DMS114 treated with DMSO at 0.1 percent for 48 hours (cell line): ENCODE measurements at regions not wholly inside any gene's neighbourhood (a gene's known extent, or its start where the extent isn't known, plus 50 kb on each side); places are given as distances from the start of the nearest gene placed in this dataset.
"Not testable (repeated sequence)": the region's sequence is repeated elsewhere in the genome, so short reads cannot be mapped to it uniquely, and the experiment has no call there.

Experiments
- DNase-seq: peaks from one replicate; lab custom pipeline; 2025; ENCODE audit not compliant: unreplicated experiment; lab: John Stamatoyannopoulos, UW

DNA sequence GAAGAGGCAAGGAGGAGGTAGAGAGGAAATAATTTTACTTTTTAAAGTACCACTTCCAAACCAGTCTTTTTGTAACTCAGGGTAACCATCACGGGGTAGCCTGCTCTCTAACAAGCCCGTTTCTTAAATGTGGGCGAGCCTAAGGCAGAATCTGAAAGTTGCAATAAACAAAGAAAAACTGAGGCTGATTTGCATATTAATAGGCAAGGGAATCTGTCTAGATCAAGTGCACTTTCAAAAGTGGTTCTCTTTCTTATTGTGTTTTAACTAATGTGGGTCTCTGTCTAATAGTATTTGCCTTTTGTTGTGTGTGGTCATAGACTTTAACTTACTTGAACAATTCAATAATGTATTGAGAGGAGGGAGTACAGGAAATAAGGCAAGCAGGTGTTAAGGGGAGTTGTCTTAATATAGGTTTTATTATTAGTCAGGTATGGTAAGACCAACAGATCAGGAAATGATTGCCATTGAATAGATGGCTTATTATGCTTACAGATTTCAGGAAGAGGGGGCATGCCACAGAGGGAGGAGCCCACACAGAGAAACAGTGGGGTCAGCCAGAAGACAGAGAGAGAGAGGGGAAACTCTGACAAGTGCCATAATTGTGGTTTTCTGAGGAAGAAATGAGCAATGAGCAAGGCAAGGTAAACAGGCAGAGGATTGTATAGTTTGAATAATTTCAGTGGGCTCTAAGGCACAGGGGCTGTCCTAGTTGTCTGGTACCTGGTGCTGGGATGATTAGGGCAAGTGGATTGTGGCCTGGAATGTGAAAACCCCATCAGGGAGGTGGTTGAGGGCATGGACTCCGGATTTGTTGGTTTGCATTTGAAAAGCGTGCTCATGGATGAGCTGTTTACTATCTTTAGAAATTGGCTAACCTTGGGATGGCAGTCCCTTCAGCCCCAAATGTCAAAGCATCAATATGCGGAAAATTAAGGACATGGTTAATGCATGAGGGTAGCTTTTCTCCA, 237.2 kb downstream of the TOX3 start:
- no peak for DNase-seq

DNA sequence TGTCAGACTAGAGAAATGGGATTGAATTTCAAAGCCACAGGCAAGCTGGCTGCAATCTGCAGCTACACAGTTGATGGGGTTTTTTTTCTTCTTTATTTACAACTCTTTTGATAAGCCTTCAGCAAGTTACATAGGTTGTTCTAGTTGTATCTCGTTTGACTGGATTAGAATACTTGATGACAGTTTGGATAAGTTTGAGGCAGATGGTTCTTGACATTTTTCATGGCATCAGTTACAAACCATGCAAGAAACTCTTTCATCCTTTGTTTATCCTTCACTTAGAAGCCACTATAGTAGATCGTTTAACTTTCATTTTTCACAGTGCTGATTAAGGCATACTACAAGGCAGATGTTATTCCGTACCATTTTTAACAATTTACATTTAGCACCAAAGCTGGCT, 238.9 kb downstream of the TOX3 start:
- DNase-seq = no peak

DNA sequence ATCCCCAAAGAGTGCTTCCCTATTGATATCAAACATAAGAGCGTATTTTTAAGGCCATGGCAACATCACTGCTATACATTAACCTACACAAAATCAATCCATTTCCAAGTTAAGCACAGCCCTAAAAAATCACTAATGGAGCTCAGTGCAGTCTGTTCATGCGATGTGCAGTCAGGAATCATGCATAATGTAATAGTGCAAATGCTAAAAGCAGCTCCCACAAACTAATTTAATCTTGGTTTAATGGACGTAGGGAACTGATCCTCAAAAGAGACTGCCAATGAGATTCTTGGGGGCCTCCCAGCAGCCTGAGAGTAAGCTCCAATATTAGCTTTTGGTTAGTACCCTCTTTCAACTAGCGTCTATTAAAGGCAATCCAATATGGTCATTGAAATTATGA, 245.9 kb downstream of the TOX3 start:
- DNase-seq = no peak

DNA sequence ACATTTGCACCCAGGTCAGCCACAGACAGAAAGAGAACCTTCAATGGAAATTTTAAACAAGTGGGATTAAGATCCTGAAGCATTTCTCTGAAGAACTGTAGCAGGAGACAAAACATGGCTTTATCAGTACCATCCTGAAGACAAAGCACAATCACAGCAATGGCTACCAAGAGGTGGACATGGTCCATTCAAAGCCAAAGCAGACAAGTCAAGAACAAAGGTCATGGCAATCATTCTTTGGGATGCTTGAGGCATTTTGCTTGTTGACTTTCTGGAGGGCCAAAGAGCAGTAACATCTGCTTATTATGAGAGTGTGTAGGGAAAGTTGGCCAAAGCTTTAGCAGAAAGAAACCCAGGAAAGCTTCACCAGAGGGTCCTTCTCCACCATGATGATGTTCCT, 248.2 kb downstream of the TOX3 start:
- DNase-seq = no peak

DNA sequence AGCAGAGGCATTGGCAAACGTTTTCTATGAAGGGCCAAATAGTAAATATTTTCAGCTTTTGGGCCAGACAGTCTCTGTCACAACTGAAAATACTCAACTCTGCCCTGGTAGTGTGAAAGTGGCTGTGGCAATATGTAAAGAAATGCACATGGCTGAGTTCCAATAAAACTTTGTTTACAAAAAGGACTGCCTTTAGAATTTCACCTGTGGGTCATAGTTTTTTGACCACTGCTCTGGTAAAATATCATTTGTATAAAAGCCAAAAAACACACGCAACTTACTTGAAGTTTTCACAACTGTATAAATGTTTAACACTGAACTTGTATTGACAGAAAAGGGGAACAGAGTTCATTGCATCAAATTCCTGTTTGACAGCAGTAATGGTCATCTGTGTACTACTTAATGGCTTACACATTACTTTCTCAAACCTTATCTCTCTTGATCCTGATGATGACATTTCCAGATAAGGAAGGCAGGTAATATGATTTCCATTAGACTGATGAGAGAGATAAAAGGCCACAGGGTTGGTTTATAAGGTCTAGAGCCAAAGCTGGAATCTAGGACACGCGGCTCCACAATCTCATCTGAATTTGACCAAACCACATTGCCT, 250.1 kb downstream of the TOX3 start:
- DNase-seq = not testable (repeated sequence)

DNA sequence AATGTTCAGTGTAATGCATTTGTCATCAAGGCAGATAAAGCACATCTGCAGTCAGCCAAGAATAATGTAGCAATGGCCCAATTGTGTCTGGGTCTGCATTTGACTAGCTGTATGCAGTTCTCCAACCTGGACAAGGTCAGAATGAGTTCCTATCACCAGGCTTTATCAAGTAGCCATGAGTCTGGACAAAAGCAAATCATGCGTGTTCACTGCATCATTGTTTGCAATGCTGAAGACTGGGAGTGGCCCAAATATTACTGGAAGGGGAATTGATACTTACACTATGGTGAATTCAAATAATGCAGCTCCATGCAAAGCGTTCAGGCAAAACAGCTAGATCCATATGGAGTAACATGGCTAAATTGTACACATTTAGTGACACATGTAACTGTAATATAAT, 250.9 kb downstream of the TOX3 start:
- no peak for DNase-seq

DNA sequence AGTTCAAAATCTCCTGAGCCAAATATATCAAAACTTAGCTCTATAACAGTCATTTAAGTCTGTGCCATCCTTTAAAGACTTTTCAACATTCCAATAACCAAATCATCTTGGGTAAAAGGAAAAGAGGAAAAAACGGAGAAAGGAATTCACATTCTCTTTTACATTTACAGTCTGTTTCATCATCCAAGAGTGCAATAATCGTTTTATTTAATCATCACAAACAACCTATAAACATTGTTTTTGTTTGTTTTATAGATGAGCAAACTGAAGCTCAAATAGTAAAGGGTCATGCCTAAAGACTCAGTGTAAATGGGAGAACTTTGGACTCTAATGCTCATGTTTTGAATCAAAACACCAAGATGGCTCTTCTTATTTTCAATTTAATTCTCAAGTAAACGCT, 252.3 kb downstream of the TOX3 start:
- DNase-seq = no peak

DNA sequence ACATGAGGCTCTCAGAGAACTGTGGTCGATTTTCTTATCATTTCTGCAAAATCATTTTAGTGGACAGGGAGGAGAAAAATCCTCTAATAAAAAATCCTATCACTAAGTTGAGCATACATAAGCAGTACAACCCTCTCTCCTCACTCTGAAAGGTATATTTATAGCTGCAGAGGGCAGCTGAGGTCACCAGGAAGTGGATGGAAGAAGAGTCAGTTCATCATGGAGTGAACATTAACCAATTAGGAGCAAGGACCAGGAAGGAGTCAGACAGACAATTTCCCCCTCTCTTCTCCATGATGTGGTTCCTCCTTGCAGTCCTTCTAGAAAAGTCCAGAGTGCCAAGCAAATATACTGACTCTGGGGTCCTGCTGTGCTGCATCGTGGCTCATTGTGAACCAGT, 253.7 kb downstream of the TOX3 start:
- no peak for DNase-seq

DNA sequence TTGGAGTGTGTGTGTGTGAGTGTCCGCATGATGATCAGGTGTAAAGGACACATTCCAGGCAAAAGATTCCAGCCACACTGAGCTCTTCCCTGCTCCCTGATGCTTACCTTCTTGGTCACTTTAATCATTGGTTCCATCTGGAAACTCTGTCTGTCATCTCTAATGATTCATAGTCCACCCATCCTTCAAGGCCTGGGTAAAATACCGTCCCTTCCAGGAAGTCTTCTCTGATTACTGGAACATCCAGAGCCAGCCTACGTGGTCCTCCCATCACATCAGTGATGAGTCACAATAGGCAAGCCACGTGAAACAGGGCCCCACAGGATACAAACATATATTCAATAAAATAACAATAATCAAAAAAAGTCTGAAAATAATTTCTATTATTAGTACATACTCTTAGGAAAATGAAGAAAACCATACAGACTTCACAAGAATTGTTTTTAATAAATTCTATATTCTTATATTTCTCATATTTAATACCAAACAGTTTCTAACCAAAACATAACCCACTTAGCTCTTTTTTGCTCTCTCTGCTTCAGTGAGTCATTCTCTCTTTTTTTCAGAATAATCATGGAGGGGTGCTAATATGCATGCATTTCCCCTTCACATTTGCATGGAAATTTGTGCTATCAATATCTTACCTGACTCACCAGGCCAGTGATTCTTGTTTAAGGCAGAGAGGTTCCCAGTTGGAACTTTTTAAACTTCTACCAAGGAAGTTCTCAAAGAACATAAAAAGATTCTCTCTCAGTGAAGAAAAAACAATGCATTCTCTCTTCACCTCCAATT, 263.2 kb downstream of the TOX3 start:
- DNase-seq = no peak

DNA sequence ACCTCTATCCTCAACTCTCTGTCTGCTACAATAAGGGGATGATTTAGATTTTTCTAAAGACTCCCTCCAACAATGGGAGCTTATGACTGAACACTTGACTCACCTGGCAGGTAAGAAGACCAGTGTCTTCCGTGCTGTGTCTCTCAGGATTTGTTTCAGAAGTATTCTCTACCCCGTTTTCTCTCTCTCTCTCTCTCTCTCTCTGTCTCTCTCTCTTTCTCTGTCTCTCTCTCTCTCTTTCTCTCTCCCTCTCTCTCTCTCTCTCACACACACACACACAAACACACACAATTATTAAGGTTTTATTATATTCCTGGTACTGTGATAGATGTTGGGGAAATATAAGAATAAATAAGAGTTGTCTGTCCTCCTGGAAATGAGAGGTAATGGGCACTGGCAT, 263.9 kb downstream of the TOX3 start:
- DNase-seq = no peak

DNA sequence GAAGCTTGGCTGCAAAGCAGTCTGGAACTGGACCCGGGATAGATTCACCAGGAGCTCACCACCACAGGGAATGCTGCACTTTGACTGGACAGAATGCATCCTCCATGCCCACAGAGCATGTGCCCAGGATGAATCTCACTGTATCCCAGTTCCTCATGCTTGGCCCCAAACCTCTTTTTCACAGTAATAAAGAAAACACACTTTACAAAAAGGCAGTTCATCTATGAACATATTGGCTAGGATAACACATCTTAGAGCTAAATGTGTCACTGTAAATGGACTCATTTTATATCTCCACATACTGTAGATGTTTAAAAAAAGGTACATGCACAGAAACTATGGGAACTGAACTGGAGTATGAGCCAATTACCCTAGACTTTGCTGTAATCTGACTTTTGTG, 266.9 kb downstream of the TOX3 start:
- no peak for DNase-seq

DNA sequence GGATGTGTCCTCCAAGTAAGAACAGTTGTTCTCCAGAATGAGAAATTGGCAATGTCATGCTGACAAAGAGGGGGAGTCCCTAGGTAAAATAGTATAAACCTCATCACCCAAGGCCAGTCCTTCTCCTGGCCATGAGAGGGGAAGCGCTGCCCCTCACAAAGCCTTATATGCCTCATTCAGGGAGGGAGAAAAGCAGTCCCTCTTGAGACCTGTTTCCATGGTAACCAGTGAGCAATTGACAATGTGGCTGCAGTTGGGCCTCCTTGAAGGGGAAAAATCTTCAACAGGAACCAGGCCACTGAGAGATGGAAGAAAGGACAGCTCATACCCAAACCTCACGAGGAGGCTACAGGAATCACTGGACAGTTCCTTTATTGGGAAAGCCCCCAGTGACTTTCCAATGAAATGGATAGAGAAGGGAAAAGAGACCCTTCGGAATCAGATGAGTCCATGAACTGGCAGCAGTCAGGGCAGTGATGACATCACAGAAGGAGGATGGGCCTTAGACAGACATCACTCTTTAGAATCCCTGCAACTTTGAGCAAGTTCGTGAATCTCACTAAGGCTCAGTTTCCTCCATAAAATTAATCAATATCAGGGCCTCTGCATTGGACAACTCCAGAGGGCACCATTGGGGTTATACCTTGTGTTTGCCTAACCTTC, 275.7 kb downstream of the TOX3 start:
- no peak for DNase-seq

DNA sequence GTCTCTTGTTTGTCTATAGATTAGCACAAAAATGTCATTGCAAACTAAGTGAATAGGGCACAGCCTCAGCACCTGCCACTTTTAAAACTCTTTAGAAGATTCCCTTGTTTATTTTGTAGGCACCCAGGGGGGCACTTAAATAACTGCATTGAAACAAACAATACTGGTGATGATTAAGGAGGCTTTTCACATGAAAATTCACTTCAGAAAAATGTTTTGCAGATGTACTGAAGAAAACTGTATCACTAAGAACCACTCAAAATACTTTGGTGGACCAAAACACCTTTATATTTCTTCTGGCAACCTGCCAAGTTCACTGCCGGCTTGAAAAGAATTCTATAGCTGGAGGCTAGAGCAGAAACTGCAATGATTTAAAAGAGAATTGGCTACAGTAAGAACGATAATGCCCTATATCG, 281.5 kb downstream of the TOX3 start:
- DNase-seq = no peak

DNA sequence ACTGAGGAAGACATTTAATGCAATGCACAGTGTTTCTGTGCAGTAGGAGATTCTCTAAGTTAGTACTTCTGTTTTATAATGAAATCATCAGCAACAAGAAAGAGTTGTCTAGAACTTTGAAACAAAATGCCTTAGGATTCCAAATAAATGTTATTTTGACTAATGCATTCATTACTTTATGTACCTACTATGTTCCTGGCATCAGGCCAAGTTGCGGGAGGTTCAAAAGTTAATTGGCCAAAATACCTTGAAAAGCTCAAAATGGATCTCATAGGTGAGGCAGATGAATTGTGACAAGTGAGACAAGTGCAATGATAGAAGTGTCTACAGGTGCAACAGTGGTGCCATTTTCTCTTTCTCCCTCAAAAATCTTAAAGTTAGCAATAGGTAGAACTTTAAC, 289.4 kb downstream of the TOX3 start:
- no peak for DNase-seq

DNA sequence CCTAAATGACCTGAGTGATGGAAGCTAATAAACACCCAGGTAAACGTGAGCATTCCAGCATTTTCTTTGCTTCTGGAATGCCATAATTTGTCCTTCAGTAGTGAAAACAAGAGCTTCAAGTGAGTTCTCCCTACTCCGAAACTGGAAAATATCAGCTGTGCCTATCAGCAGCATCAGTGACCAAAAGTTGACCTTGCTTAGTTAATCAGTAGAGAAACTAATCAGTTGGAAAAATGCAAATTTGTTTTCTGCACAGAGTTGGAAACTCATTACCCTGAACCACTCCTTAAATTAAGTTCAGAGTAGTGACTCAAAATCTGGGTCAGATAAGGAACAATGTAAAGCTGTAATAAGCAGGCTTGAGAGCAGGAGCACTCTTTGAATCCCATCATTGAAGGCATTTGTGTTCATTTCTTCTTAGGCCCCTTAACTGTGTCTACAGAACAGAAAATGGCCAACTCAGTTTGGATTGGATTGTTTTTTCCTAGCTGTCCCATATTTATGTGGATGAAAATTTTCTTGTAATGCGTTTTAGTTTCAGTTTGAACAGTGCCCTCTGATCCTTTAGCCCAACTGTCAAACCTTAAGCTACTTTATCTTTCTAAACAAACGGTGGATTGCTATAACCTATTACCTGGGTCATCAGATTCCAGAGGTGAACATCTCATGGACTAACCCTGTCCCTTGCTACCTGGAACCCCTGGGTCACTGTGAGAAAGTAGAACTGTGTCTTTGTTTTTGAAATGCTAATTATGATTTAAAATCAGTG, 290.4 kb downstream of the TOX3 start:
- no peak for DNase-seq

DNA sequence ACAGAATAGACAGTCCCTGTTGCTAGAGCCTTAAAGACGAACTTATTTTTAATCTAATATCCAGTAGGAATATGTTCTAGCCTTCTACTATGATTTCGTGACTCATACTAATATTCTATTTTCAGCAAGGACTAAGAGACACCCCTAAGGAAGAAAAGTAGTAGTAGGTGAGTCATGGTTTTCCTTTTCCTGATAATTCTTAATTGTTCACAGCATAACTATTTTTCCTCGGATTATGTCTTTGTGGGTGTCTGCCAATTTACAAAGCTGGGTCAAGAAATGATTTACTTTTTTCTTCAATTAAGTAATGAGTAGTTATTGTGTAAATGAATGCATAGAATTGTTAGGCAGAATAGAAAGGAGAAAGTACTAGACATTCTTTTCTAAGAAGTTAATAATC, 292.2 kb downstream of the TOX3 start:
- no peak for DNase-seq

DNA sequence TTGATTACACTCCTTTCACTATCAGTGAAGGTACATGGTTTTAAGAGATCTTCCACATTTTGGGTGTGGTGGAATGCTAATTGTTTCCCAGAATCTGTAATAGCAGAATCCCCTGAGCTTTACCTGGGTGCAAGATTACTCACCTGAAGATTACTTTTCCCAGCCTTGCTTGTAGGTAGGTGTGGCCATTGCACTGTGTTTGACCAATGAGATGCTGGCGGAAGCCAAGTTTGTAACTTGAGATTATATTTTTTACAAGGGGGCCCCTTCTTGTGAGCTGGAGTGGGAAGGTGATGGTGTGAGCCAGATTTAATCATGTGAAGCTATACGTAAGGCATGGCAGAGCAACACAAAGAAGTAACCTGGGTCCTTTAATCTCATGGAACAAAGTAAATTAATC, 294.3 kb downstream of the TOX3 start:
- DNase-seq = no peak

DNA sequence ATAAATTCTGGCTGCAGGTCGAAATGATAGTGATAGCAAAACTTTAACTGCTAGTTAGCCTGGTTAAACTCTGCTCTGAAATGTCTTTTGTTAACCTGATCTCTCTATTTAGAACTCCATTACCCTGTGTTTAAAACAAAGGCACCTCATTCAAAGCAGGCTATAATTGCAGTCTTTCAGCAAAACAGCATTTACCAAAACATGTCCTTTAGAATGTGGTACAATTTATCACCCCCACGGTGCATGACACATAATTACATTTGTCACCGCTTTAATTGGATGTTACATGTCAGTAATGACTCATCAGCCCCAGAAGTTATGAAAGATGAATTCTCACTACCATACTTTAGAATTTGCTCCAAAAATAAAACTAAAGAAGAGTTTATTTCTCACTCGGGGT, 295.4 kb downstream of the TOX3 start:
- no peak for DNase-seq

DNA sequence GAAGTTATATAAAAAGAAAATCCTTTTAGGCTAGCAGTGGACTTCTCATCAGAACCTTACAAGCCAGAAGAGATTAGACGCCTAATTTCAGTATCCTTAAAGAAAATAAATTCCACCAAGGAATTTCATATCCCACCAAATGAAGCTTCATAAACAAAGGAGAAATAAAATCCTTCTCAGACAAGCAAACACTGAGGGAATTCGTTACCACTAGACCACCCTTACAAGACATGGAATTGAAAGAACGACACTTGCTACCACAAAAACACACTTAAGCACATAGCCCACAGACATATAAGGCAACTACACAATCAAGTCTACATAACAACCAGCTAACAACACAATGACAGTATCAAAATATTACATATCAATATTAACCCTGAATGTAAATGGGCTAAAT, 299.2 kb downstream of the TOX3 start:
- no peak for DNase-seq

DNA sequence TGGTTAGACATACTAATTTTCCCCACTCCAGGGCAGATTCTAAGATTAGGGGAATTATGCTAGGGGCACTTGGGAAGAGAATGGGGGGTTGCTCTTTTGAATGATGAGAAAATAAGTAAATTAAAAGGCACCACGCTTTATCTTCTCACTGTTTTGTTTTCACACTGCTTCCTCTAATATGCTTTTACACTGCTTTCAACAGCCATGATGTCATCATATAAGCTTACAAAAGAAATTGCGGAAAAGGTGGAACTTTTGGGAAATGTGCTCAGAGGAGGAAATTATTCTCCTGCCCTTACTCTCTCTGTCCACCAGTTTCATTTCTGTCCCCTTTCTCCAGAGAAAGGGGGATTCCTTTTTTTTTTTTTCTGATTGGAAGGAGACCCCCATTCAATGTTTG, 308.2 kb downstream of the TOX3 start:
- no peak for DNase-seq

DNA sequence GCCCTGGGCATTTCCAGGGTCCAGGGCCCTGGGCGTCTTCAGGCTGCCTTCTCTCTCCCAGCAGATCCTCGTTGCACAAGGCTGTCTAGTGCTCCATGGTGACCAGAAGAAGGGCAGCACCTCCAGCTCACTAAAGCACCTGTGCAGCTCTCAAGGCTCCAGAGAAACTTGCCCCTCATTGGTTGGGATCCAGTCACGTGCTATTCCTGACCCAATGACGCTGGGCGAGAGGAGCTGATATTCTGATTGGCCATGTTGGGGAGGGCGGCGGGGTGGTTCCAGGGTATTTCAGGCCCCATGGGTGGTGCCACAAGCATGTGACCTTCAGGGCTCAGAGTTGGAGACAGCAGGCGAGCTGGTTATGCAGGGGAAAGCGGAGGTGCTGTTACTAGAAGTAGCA, 309.1 kb downstream of the TOX3 start:
- DNase-seq = no peak
